GM21447 (cell line): ENCODE measurements at regions not wholly inside any gene's neighbourhood (a gene's known extent, or its start where the extent isn't known, plus 50 kb on each side); places are given as distances from the start of the nearest gene placed in this dataset.

Source experiments
- ATAC-seq: cut with Tn5 transposase; IDR thresholded peaks from one replicate; pipeline ENCODE4 v1.9.1; 2021; ENCODE audit not compliant: unreplicated experiment

DNA sequence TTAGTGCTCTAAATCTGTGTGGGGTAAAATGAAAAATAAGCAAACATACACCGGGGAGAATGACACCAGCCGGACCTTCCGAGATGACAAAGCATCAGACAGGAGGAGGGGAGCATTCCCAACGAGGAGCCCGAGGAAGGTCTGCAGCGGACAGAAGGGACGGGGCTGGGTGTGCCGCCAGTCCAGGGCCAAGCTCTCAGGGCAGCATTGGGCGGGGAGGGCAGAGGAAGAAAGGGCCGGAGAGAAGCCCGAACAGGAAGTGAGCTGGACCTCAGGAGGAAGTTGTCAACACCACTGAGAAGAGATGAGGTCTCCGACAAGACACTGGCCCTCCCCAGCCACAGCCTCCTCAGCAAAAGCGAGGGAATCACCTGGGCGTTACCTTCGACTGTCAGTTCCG is 182.6 kb upstream of the RNF32 start:
- ATAC-seq, result no peak

DNA sequence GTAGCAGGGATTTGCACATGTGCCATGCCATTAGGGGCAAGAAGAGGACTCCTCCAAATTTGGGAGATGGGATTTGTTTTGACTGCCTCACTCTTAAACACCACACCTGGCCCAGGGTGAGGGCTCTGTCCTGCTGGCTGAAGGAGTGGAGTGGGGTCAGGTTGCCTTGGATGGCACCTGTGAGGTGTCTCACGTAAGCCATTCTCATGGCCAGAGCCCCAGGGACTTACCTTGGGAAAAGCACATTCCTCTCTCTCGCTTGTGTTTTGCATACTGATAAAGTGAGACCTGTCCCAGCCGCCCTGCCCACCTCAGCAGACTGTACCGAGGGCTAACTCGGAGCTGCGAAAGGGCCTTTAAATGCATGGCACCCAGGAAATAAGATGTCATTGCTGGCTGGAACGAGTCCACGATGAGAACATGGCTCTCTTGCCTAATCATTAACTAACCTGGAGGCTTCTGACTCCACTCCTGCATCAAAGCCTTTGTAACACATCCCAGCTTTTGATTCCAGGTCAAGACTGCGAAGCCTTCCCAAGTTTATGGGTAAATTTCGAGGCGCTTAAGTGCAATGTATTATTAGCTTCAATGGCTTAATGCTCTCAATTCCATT is 184.0 kb upstream of the RNF32 start:
- ATAC-seq, result no peak

GRCh38 chr7:156456032-156456431 is 184.5 kb upstream of the RNF32 start:
- ATAC-seq, result no peak

DNA sequence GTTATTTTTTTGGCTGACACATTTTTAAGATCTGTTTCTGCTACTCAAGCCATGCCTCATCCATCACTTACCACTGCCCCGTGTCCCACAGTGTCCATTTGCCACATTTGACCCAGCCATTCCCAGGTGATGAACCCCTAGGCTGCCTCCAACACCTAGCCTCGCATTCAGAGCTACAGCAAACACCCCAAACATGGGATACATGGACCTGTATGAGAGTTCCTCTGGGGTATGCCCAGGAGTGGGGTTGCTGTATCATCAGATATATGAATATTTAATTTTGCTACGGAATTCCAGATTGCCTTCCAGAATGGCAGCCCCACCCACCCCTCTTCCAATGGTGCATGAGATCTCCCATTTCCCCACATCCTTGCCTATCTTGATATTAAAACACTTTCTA is 190.1 kb upstream of the RNF32 start:
- ATAC-seq, result no peak

DNA sequence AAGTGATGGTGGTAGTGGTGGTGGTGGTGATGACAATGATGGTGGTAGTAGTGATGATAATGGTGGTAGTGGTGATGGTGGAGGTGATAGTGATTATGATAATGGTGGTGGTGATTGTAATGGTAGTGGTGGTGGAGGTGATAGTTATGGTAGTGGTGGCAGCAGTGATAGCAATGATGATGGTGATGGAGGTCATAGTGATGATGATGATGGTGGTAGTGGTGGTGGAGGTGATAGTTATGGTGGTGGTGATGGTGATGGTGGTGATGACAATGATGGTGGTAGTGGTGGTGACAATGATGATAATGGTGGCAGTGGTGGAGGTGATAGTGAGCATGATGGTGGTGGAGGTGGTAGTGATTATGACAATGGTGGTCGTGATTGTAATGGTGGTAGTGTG is 191.7 kb upstream of the RNF32 start:
- no peak for ATAC-seq

DNA sequence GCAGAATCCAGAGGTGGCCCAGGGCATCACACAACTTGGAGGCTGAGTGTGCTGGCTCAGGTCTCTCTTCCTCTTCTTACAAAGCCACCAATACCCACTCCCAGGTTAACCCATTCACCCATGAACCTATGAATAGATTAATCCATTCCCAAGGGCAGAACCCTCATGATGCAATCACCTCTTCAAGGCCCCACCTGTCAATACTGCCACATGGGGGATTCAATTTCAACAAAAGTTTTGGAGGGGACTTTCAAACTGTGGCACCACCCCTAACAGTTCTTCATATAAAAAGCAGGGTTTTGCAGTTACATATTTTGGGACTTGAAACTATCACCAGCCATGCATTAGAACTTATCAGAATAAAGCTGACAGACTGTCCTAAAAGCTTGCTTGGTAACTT is 193.6 kb upstream of the RNF32 start:
- no peak for ATAC-seq

DNA sequence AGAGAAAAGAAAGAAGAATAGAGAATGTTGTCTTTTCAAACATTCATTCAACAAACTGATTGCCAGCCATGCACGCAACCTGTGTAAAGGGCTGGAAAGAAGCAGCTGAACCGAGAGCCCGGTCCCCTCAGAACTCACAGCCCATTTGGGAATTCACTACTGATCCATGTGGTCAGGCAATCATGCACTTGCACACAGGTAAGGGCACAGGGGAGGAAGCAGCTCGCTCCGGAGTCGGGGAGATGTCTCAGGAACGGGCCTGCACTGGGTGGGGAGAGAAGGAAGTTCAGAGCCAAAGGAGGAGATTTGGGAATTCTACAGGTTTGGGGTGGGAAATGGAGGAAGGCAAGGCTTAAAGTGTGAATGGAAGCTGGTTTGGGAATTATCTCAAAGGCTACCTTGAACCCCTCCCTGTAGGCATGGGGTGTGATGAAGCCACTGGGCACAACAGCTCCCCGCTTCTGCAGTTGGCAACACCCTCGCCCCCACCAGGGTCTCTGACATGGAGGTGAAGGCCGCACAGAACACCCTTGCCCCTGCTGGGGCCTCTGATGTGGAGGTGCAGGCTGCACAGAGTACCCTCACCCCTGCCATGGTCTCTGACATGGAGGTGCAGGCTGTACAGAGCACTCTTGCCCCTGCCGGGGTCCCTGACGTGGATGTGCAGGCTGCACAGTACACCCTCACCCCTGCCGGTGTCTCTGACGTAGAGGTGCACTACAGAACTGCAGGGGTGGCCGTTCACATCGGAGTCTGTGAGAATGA is 194.4 kb upstream of the RNF32 start:
- no peak for ATAC-seq

GRCh38 chr7:156442516-156442915 is 198.1 kb upstream of the RNF32 start:
- no peak for ATAC-seq

DNA sequence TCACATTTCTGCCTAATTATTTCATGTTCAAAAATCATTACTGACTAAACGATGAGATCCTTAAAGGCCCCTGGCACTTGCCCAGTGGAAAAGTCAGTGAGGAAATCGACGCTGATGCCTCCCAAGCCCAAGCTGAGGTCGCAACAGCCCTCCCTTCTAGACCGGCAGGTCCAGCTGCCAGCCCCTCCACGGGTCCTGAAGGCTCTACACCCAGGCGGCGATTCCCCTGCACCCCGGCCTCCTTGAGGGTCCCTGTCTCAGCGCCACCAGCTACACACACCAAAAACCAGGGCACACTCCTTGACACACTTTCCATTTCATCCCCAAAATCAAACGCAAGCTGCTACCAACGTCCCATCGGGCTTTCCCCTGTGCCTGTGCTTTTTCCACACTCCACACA is 200.1 kb upstream of the RNF32 start:
- ATAC-seq, result no peak

DNA sequence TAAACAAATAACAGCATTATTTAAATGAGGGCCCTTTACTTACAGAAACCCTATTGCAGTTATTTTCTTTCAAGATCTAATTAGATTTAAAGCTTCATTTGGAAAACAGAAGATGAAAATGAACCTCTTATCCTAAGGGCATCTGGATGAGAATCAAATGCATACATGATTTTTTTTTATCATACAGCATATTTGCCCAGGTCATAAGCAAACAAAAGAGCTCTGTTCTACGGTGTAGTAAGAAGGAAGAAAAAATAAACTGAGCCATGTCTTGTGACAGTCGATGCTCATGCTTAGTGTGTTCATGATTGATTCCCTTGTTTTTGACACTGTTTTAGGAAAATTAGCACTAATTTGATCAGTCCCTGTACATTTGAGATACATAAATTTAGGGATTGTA is 202.6 kb upstream of the RNF32 start:
- ATAC-seq, result no peak

DNA sequence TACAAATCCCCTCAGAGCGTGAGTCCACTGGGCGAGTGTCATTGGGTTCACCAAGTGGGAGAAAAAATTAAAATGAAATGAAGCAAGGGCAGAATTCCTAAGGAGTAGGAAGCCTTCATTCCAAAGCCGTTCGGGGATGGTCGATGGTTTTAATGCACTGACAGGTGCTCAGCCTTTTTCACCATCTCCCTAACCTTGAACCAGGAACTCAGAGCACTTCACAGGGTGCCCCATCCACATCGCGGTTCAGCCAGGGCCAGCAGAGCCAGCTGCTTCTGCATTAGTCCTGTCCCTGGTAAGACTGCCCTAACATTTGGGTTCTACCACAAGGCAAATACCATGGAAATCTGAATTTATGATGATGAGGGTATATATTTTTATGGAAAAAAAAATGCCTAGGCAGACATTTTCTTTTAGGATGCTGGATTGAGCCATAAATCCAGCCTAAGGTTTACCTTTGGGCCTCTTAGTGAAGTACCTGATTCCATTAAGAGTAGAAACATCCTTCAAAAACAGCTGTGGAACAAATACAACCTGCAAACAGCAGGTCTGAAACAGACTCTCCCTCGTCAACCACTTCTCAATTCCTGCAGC is 203.5 kb upstream of the RNF32 start:
- ATAC-seq, result no peak

- no peak for ATAC-seq
Measured at GRCh38 chr7:156435486-156436231, 204.9 kb upstream of the RNF32 start.

DNA sequence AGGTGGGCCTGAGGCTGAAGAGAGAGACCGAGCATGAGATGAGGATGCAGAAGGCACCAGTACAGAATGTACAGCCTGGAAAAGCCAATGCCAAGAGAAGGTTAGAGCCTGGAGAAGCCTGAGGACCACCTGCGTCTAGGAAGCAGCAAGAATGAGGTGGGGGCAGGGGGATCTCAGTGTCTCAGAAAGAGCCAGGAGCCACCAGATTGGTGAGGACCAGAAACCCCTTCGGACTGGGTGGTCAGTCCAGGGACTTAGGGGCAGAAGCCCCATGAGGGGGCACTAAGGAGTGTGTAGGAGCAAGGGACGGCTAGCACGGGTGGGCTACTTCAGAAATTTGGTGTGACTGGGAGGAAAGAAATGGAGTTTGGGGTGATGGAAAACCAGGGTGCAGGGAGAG is 205.9 kb upstream of the RNF32 start:
- no peak for ATAC-seq

GRCh38 chr7:156432018-156432417 is 208.6 kb upstream of the RNF32 start:
- no peak for ATAC-seq

DNA sequence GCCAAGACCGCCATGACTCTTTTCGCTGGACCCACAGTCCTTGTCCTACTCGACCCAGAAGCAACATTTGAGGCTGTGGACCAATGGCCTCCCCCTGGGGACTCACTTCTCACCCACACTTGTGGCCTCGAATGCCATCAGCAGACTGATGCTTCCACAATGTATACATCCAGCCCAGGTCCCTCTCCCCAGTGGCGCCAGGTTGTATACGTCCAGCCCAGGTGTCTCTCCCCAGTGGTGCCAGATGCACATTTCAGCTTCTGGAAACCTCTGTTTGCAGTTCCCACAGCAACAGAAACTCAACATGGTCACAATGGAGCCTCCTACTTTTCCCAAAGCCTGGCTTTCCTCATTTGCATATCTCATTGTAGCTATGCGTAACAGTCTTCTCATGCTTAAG is 210.5 kb upstream of the RNF32 start:
- ATAC-seq, result no peak

- ATAC-seq, result no peak
Measured at GRCh38 chr7:156429514-156429913, 211.1 kb upstream of the RNF32 start.

- ATAC-seq, result no peak
Measured at GRCh38 chr7:156423876-156424275, 216.7 kb upstream of the RNF32 start.

DNA sequence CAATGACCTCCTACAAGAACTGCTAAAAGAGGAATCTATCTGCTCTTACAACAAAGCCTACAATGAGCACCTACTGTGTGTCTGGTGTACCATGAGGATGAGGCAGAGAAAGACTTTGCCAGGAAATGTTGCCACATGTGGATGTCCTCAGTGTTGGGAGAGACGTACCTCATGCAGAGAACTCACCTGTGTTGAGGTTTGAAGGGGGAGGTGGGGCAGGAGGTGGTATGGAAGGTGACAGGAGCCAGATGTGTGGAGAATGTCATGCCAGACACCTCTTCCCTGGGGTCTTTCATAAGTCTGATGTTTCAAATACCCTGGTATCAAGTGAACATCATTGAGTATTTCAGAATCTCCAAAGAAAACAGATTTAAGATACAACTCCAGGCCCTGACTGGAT is 220.1 kb upstream of the RNF32 start:
- ATAC-seq, result no peak

DNA sequence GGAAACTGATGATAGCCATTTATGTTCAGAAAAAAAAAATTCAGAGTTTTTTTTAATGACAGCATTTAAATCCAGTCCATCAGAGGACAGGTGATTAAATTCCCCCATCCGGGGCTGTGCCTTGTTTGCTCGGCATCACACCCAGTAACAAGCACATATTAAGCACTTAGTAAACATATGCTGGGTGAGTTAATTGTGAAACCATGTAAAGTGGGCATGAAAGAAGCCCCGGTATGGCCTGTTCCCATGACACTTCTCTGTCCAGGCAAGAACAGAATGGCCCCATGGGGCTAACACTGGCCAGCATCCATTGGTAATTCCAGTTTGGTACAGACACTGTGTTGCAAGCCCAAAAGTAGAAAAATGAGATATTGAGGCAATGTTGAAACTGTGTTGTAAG is 220.8 kb upstream of the RNF32 start:
- no peak for ATAC-seq

DNA sequence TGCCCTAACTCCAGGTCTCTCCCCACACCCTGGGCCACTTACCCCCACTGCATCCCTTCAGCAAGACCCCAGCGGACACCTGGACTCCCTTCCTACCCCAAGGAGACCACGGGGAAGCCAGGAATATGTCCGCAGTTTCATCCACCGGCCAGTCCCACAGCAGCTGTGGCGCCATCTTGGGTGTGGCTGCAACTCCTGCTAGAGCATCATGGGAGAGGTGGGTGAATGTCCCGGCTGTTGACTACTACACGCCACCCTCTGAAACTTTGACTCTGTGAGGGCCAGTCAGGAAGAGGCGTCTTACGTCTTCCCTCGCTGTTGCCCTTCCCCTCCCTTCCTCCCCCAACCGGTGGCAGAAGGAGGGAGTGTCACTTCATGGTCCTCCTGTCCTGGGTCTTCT is 238.3 kb upstream of the RNF32 start:
- no peak for ATAC-seq

DNA sequence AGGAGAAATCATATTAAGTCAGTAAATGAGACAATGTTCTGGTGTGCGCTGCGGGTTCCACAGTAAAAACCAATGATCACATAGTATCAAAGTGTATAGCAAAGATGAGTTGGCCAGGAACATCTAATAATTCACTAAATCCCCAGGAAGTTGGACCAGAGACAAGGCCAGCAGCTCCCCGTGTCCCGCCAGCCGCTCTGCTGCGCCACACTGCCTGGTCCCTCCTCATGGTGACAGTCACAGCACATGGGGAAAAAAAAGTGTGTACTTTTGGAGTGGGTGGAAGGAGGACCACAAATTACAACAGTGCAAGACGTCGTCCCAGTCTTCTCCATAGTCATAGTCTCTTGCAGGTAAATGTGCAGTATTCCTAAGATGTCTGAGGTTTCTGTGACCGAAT is 239.0 kb upstream of the RNF32 start:
- no peak for ATAC-seq

- ATAC-seq, result no peak
Measured at GRCh38 chr7:156400046-156400445, 240.5 kb upstream of the RNF32 start.
